ENCODE measurements at regions not wholly inside any gene's neighbourhood (a gene's known extent, or its start where the extent isn't known, plus 50 kb on each side); places are given as distances from the start of the nearest gene placed in this dataset.

- Histone ChIP-seq H3K9me2 (replicated peaks; ENCODE audit: control insufficient read depth, low read length) (no peaks in the 10 kb centered on the region), H4K20me1 (ENCODE audit: control insufficient read depth, insufficient read depth, low read depth, low read length) (no peaks in the 10 kb centered on the region), H3K4me3 (ENCODE audit: low read length) (no peak overlapping the region), H3K27me3 (ENCODE audit: control insufficient read depth, low read length) (no peaks in the 10 kb centered on the region), H3K4me1 (ENCODE audit: control insufficient read depth, low read length) (no peaks in the 10 kb centered on the region), H3K27ac (ENCODE audit: low read depth, low read length) (no peak overlapping the region), H3K79me2 (ENCODE audit: control insufficient read depth, low read length) (no peaks in the 10 kb centered on the region), H3K4me2 (ENCODE audit: low read length) (no peak overlapping the region), H3F3A (ENCODE audit: control insufficient read depth, insufficient read depth) (no peaks in the 10 kb centered on the region), H3K9me3 (ENCODE audit: control insufficient read depth, insufficient read depth, low read length) (no peaks in the 10 kb centered on the region), H3K36me3 (ENCODE audit: control insufficient read depth, low read length) (no peaks in the 10 kb centered on the region)
- no peak for TF ChIP-seq CTCF (IDR thresholded peaks at IDR 0.05; ENCODE audit: low read depth, low read length, poor library complexity, severe bottlenecking)
- no peak for TF ChIP-seq EZH2phosphoT487 (IDR thresholded peaks at IDR 0.05; ENCODE audit: borderline replicate concordance, low read length)
Measured at GRCh38 chr10:131576341-131577177, 265.0 kb upstream of the TCERG1L start.

GRCh38 chr10:131577178-131577555 lies 265.6 kb upstream of the TCERG1L start:
- H3K4me1 ChIP-seq (ENCODE audit: control insufficient read depth, low read length): no peaks in the 10 kb centered on the region
- no peak overlapping the region for H3K4me2 ChIP-seq (ENCODE audit: low read length)
- no peak overlapping the region for H3K4me3 ChIP-seq (ENCODE audit: low read length)
- no peaks in the 10 kb centered on the region for H3K36me3 ChIP-seq (ENCODE audit: control insufficient read depth, low read length)
- H3K27ac ChIP-seq (ENCODE audit: low read depth, low read length): no peak overlapping the region
- H3K79me2 ChIP-seq (ENCODE audit: control insufficient read depth, low read length): no peaks in the 10 kb centered on the region
- TF ChIP-seq CTCF (IDR thresholded peaks at IDR 0.05; ENCODE audit: low read depth, low read length, poor library complexity, severe bottlenecking) (no peak), EZH2phosphoT487 (IDR thresholded peaks at IDR 0.05; ENCODE audit: borderline replicate concordance, low read length) (no peak)
- no peaks in the 10 kb centered on the region for H3K9me2 ChIP-seq (replicated peaks; ENCODE audit: control insufficient read depth, low read length)
- H3K9me3 ChIP-seq (ENCODE audit: control insufficient read depth, insufficient read depth, low read length): no peaks in the 10 kb centered on the region
- no peaks in the 10 kb centered on the region for H3K27me3 ChIP-seq (ENCODE audit: control insufficient read depth, low read length)
- H3F3A ChIP-seq (ENCODE audit: control insufficient read depth, insufficient read depth): no peaks in the 10 kb centered on the region
- H4K20me1 ChIP-seq (ENCODE audit: control insufficient read depth, insufficient read depth, low read depth, low read length): no peaks in the 10 kb centered on the region

- no peaks in the 10 kb centered on the region for H3K9me2 ChIP-seq (replicated peaks; ENCODE audit: control insufficient read depth, low read length)
- no peaks in the 10 kb centered on the region for H4K20me1 ChIP-seq (ENCODE audit: control insufficient read depth, insufficient read depth, low read depth, low read length)
- H3K36me3 ChIP-seq (ENCODE audit: control insufficient read depth, low read length): no peaks in the 10 kb centered on the region
- no peaks in the 10 kb centered on the region for H3K4me1 ChIP-seq (ENCODE audit: control insufficient read depth, low read length)
- H3K27me3 ChIP-seq (ENCODE audit: control insufficient read depth, low read length): no peaks in the 10 kb centered on the region
- no peaks in the 10 kb centered on the region for H3F3A ChIP-seq (ENCODE audit: control insufficient read depth, insufficient read depth)
- H3K4me2 ChIP-seq (ENCODE audit: low read length): no peak overlapping the region
- H3K9me3 ChIP-seq (ENCODE audit: control insufficient read depth, insufficient read depth, low read length): no peaks in the 10 kb centered on the region
- H3K4me3 ChIP-seq (ENCODE audit: low read length): no peak overlapping the region
- no peaks in the 10 kb centered on the region for H3K79me2 ChIP-seq (ENCODE audit: control insufficient read depth, low read length)
- TF ChIP-seq EZH2phosphoT487 (IDR thresholded peaks at IDR 0.05; ENCODE audit: borderline replicate concordance, low read length) (no peak), CTCF (IDR thresholded peaks at IDR 0.05; ENCODE audit: low read depth, low read length, poor library complexity, severe bottlenecking) (no peak)
- no peak overlapping the region for H3K27ac ChIP-seq (ENCODE audit: low read depth, low read length)
Measured at GRCh38 chr10:131577786-131578471, 266.4 kb upstream of the TCERG1L start.

All from DOHH2 (cell line).